Fibroblast of skin of right biceps (primary cell): ENCODE measurements at regions not wholly inside any gene's neighbourhood (a gene's known extent, or its start where the extent isn't known, plus 50 kb on each side); places are given as distances from the start of the nearest gene placed in this dataset.
A peak's percentile ranks its signal among the peaks of the same experiment; 100 is the strongest.
"Not testable (repeated sequence)": the region's sequence is repeated elsewhere in the genome, so short reads cannot be mapped to it uniquely, and the experiment has no call there.

Source experiments
- DNase-seq: peaks from one replicate; pipeline ENCODE4 v3.0.0-alpha.2; 2013

- no peak for DNase-seq
Measured at GRCh38 chr3:170814822-170815221, 55.2 kb downstream of the RPL22L1 start.

DNA sequence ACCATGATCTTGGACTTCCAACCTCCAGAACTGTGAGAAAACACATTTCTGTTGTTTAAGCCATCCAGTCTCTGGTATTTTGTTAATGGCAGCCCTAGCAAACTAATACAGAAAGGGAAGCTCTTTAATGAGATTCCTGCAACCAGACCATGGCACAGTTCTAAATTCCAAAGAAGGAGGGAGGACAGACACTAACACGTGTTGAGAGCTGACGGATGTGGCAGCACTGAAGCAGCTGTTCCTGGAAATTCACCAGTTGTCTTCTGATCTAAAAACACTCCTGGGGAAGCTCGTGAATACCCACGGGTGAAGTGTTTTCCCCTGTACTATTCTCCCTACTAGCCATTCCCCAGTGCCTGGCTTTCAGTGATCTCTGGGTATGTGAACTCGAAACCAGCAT, 56.7 kb downstream of the RPL22L1 start:
- no peak for DNase-seq

DNA sequence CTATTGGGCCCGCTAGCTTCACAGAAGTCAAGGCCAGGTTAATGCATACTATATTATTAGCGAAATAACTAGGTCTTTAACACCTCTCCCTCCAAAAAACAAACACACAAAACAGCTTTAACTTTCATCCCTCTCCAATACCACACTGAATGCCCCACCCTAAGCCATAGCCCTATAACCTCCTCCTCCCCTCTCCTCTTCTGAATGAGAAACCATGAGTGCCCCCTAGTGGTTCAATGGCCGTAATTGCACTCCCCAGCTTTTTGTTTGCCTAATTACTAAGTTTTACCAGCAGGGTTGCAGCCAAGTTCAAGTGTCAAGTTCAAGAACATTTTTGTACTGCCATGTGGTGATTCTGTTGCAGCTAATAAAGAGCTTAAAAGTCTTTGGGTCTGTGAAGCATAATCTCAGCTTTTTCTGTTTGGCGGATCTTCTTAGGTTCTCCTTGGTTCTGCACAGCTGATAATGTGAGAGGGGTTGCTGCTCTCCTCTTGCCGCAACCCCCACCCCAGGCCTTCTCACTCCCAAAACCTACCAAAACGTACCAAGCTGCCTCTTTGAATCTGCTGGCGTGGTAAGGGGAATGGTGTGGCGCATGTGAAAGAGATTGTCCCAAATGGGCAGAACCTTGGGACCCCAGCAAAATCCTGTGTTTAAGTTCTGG, 57.9 kb downstream of the RPL22L1 start:
- peak; percentile 82 for DNase-seq

- DNase-seq, result peak; percentile 51
Measured at GRCh38 chr3:170811515-170811914, 58.5 kb downstream of the RPL22L1 start.

GRCh38 chr3:170809975-170810357, 60.0 kb downstream of the RPL22L1 start:
- peak; percentile 31 for DNase-seq

- peak; percentile 89 for DNase-seq
Measured at GRCh38 chr3:170809007-170809974, 60.7 kb downstream of the RPL22L1 start.

DNA sequence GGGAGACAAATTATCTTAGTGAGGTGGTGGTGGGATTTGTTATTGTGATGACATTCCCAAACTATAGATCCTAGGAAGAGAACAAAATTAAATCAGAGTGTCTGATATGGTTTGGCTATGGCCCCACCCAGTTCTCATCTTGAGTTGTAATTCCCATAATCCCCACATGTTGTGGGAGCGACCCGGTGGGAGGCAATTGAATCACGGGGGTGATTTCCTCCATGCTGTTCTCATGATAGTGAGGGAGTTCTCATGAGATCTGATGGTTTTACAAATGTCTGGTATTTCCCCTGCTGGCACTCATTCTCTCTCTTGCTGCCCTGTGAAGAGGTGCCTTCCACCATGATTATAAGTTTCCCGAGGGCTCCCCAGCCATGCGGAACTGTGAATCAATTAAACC, 62.0 kb downstream of the RPL22L1 start:
- peak; percentile 40 for DNase-seq

- DNase-seq, result no peak
Measured at GRCh38 chr3:170806676-170807075, 63.3 kb downstream of the RPL22L1 start.

DNA sequence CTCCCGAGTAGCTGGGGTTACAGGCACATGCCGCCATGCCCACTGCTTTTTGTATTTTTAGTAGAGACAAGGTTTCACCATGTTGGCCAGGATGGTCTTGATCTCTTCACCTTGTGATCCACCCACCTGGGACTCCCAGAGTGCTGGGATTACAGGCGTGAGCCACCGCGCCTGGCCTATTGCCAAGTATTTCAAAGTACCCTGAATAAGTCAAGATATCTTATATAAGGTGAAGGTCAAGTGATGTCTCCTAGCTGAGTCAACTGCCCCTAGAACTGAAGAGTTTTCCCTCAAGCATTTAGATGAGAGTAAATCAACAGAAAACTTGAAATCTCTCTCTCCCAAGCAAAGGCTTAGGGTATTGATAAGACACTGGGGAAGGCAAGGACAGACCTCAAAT, 63.9 kb downstream of the RPL22L1 start:
- no peak for DNase-seq

DNA sequence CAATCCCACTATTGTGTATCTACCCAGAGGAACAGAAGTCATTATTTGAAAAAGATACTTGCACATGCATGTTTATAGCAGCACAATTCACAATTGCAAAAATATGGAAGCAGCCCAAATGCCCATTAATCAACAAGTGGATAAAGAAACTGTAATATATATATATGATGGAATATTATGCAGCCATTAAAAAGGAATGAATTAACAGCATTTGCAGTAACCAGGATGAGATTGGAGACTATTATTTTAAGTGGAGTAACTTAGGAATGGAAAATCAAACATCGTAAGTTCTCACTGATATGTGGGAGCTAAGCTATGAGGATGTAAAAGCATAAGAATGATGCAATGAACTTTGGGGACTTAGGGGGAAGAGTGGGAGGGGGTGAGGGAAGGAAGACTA, 64.7 kb downstream of the RPL22L1 start:
- DNase-seq, result not testable (repeated sequence)

- not testable (repeated sequence) for DNase-seq
Measured at GRCh38 chr3:170804634-170805033, 65.4 kb downstream of the RPL22L1 start.

DNA sequence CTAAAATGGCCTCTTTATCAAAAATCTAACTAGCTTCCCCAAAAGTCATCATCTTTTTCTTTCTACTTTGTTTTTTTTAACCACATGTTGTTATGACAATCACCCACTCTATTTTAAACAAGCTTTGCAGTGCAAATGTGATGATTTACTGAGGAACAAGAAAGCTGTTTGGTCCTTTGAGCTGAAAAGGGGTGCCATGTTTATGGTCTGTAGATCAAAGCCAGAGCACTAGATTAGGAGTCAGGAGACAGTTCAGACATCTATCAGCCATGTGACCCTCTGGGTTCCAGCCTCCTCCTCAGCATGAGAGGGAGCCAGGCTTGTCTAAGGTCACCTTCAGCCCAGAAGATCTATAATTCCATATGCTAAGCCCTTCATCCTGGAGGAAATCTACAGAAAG, 65.9 kb downstream of the RPL22L1 start:
- DNase-seq, result no peak

DNA sequence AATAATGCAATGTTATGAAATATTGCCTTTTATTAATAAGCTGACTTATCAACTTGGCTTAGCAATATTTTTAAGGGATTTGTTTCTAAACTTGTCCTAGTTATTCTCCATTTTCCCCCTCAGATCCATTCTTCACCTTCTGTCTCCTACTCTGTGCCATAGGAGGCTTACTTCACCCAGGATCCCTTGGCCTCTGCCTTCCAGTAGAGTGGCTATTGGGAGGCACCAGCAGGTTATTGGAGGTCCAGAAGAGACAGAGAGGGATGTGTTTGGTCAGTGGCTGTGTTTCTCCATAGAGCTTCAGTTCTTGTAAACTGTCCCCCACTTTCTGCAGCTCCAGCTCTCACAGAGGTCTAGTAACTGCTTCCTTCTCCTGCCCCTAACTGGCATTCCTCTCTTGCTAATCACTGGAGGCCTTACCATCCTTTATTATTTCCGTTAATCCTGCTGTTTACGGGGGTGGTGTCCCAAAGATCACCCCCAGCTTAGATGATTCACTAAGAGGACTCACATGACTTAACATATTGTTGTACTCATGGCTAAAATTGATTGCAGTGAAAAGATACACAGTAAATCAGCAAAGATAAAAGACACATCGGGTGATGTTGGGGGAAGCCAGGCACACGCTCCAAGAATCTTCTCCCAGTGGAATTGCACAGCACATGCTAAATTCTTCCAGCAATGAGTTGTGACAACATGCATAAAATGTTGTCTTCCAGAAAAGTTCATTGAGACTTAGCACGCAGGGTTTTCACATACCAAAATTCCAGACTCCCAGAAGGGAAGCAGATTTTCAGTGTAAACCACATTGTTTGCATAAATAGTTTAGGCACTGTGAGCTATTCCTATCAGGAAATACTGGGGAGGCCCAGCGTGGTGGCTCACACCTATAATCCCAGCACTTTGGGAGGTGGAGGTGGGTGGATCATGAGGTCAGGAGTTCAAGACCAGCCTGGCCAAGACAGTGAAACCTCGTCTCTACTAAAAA, 67.5 kb downstream of the RPL22L1 start:
- peak; percentile 100 for DNase-seq

- DNase-seq, result no peak
Measured at GRCh38 chr3:170801597-170801996, 68.4 kb downstream of the RPL22L1 start.

GRCh38 chr3:170800275-170800674, 69.7 kb downstream of the RPL22L1 start:
- DNase-seq, result not testable (repeated sequence)

DNA sequence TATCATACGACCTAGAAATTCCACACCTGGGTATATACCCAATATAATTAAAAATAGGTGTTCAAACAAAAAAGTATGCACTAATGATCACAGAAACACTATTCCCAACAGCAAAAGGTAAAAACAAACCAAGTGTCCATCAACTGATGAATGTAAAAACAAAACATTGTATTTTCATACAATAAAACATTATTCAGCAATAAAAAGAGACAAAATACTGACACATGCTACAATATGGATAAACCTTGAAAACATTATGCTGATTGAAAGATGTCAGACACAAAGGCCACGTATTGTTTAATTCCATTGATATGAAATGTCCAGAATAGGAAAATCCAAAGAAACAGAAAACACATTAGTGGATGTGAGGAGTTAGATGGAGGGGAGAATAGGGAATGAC, 71.0 kb downstream of the RPL22L1 start:
- DNase-seq, result no peak

DNA sequence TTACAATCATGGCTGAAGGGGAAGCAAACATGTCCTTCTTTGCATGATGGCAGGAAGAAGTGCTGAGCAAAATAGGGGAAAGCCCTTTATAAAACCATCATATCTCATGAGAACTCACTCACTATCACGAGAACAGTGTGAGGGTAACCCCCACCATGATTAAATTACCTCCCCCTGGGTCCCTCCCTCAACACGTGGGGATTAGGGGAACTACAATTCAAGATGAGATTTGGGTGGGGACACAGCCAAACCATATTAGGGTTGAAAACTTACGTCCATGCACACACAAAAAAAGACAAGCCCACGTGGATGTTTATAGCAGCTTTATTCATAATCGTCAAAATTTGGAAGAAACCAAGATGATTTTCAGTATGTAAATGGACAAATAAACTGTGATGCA, 72.3 kb downstream of the RPL22L1 start:
- no peak for DNase-seq

DNA sequence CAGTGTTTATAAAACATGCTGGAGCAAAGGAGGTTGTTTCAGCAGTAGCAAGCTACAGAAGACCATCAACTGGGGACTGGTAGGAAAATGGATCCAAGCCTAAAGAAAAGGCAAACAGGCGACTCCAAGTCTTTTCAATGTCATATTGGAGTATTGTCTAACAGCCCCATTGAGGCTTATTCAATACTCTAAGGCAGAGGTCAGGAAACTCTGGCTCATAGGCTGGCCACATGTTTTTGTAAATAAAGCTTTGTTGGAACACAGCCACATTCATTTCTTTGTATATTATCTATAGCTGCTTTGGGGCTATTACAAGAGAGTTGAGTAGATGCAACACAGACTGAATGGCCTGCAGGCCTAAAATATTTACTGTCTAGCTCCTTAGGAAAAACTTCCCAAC, 77.5 kb downstream of the RPL22L1 start:
- no peak for DNase-seq

DNA sequence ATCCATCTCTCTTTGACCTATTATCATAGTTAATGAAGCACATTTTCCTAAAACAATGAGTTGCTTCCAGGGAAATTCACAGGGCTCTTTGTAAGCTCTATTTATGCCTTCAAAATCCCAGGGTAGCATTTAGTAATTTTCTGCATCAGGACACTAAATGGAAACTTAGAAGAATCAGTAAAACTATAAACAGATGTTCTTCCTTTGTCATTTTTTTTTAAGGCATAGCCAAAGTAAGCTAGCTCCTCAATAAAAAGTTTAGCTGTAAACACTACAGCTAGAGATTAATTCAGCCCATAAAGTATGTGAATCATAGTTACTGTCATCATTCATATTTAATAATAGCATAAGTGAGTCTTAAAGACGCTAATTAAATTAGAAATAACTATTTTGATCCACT, 79.3 kb downstream of the RPL22L1 start:
- no peak for DNase-seq

- DNase-seq, result no peak
Measured at GRCh38 chr3:170787464-170787863, 82.5 kb downstream of the RPL22L1 start.

GRCh38 chr3:170785454-170785853, 84.5 kb downstream of the RPL22L1 start:
- DNase-seq, result no peak

- no peak for DNase-seq
Measured at GRCh38 chr3:170784406-170784805, 85.6 kb downstream of the RPL22L1 start.

GRCh38 chr3:170780955-170781354, 89.0 kb downstream of the RPL22L1 start:
- no peak for DNase-seq
